ENCODE measurements at regions not wholly inside any gene's neighbourhood (a gene's known extent, or its start where the extent isn't known, plus 50 kb on each side); places are given as distances from the start of the nearest gene placed in this dataset.

GRCh38 chr10:118220346-118220850 is 121.7 kb downstream of the FAM204A start:
- TF ChIP-seq, protein P1, sequence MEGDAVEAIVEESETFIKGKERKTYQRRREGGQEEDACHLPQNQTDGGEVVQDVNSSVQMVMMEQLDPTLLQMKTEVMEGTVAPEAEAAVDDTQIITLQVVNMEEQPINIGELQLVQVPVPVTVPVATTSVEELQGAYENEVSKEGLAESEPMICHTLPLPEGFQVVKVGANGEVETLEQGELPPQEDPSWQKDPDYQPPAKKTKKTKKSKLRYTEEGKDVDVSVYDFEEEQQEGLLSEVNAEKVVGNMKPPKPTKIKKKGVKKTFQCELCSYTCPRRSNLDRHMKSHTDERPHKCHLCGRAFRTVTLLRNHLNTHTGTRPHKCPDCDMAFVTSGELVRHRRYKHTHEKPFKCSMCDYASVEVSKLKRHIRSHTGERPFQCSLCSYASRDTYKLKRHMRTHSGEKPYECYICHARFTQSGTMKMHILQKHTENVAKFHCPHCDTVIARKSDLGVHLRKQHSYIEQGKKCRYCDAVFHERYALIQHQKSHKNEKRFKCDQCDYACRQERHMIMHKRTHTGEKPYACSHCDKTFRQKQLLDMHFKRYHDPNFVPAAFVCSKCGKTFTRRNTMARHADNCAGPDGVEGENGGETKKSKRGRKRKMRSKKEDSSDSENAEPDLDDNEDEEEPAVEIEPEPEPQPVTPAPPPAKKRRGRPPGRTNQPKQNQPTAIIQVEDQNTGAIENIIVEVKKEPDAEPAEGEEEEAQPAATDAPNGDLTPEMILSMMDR (IDR thresholded peaks at IDR 0.05) = no peak
- TF ChIP-seq MYC (IDR thresholded peaks at IDR 0.05; ENCODE audit: borderline replicate concordance, low read length) (no peak), RAD21 (conservative IDR thresholded peaks at IDR 0.05 in 1 of 2, IDR thresholded peaks at IDR 0.05 in 1 of 2) (no peak)
